HepG2 (cell line): ENCODE measurements at regions not wholly inside any gene's neighbourhood (a gene's known extent, or its start where the extent isn't known, plus 50 kb on each side); places are given as distances from the start of the nearest gene placed in this dataset.

Source experiments
- AKAP8 ChIP-seq: sonication (generic); formaldehyde crosslinking; IDR thresholded peaks from 2 replicates; pipeline ENCODE4 v1.5.1; 2020; ENCODE audit warnings: mild to moderate bottlenecking, missing genetic modification reagents
- ARID2 ChIP-seq: sonication (generic); formaldehyde crosslinking; IDR thresholded peaks from 2 replicates; pipeline ENCODE4 v1.8.1; 2022; ENCODE audit warnings: mild to moderate bottlenecking, missing genetic modification reagents, borderline replicate concordance
- CBFB ChIP-seq: sonication (generic); formaldehyde crosslinking; IDR thresholded peaks from 2 replicates; pipeline ENCODE4 v1.4.0; 2020; ENCODE audit warnings: missing genetic modification reagents
- CENPX ChIP-seq: sonication (generic); formaldehyde crosslinking; IDR thresholded peaks from 2 replicates; pipeline ENCODE4 v1.9.0; 2021; ENCODE audit warnings: mild to moderate bottlenecking, missing genetic modification reagents, moderate library complexity
- E2F2 ChIP-seq: sonication (generic); formaldehyde crosslinking; IDR thresholded peaks from 2 replicates; pipeline ENCODE4 v1.4.0; 2020; ENCODE audit warnings: missing genetic modification reagents, borderline replicate concordance
- EZH2 ChIP-seq: conservative IDR thresholded peaks from 2 replicates; pipeline ENCODE4 v1.6.1; 2012; ENCODE audit warnings: mild to moderate bottlenecking, low read depth, low read length, moderate library complexity
- FOXK2 ChIP-seq: fragments of 450-650 bp; IDR thresholded peaks from 2 replicates; pipeline ENCODE4 v1.6.1; 2016
- FOXP4 ChIP-seq: sonication (generic); formaldehyde crosslinking; IDR thresholded peaks from 2 replicates; pipeline ENCODE4 v1.4.0; 2020; ENCODE audit warnings: missing genetic modification reagents
- GATA4 ChIP-seq: sonication (generic); IDR thresholded peaks from 2 replicates; pipeline ENCODE4 v1.6.1; 2016; ENCODE audit warnings: antibody characterized with exemption, low read depth, borderline replicate concordance
- HES4 ChIP-seq: sonication (generic); formaldehyde crosslinking; IDR thresholded peaks from 2 replicates; pipeline ENCODE4 v1.9.0; 2021; ENCODE audit warnings: mild to moderate bottlenecking, missing genetic modification reagents, borderline replicate concordance
- MTERF4 ChIP-seq: sonication (generic); formaldehyde crosslinking; IDR thresholded peaks from 2 replicates; pipeline ENCODE4 v1.8.0; 2023; ENCODE audit warnings: mild to moderate bottlenecking, missing genetic modification reagents
- NR3C1 ChIP-seq: sonication (generic); formaldehyde crosslinking; IDR thresholded peaks from 2 replicates; pipeline ENCODE4 v1.4.0; 2020; ENCODE audit warnings: missing genetic modification reagents
- PHF21A ChIP-seq: sonication (generic); formaldehyde crosslinking; IDR thresholded peaks from 2 replicates; pipeline ENCODE4 v1.5.0; 2020; ENCODE audit warnings: mild to moderate bottlenecking, missing genetic modification reagents
- PPARG ChIP-seq: conservative IDR thresholded peaks from 2 replicates; pipeline ENCODE4 v1.6.1; 2016; ENCODE audit warnings: missing biosample characterization, missing genetic modification reagents
- RCOR2 ChIP-seq: IDR thresholded peaks from 2 replicates; pipeline ENCODE4 v1.6.1; 2016; ENCODE audit warnings: missing biosample characterization, missing genetic modification reagents
- REPIN1 ChIP-seq: sonication (generic); formaldehyde crosslinking; IDR thresholded peaks from 2 replicates; pipeline ENCODE4 v1.8.0; 2022; ENCODE audit warnings: missing genetic modification reagents, low read depth, mild to moderate bottlenecking, borderline replicate concordance
- RFXAP ChIP-seq: sonication (generic); formaldehyde crosslinking; IDR thresholded peaks from 2 replicates; pipeline ENCODE4 v1.4.0; 2020; ENCODE audit warnings: missing genetic modification reagents, borderline replicate concordance
- RORA ChIP-seq: sonication (generic); formaldehyde crosslinking; IDR thresholded peaks from 2 replicates; pipeline ENCODE4 v1.5.0; 2020; ENCODE audit warnings: mild to moderate bottlenecking, missing genetic modification reagents, moderate library complexity
- TERF1 ChIP-seq: sonication (generic); formaldehyde crosslinking; IDR thresholded peaks from 2 replicates; pipeline ENCODE4 v1.8.0; 2022; ENCODE audit warnings: mild to moderate bottlenecking, missing genetic modification reagents, moderate library complexity
- ZBTB33 ChIP-seq: sonication (generic); formaldehyde crosslinking; IDR thresholded peaks from 2 replicates; pipeline ENCODE4 v1.4.0; 2020; ENCODE audit warnings: missing genetic modification reagents
- ZNF296 ChIP-seq: sonication (generic); formaldehyde crosslinking; conservative IDR thresholded peaks from 2 replicates; pipeline ENCODE4 v1.5.0; 2020; ENCODE audit warnings: mild to moderate bottlenecking, missing genetic modification reagents
- ZNF629 ChIP-seq: sonication (generic); formaldehyde crosslinking; conservative IDR thresholded peaks from 2 replicates; pipeline ENCODE4 v1.5.0; 2020; ENCODE audit warnings: missing genetic modification reagents
- ZNF777 ChIP-seq: sonication (generic); formaldehyde crosslinking; IDR thresholded peaks from 2 replicates; pipeline ENCODE4 v1.4.0; 2020; ENCODE audit warnings: missing genetic modification reagents

- no peak for TF ChIP-seq ZNF777 (CRISPR knock-in tag)
- no peak for TF ChIP-seq E2F2
- TF ChIP-seq CENPX (CRISPR knock-in tag) = no peak
- TF ChIP-seq NR3C1 = no peak
- TF ChIP-seq RFXAP (CRISPR knock-in tag) = peak; percentile 46; the same call in 1 of the 2 replicates
- TF ChIP-seq RORA (CRISPR knock-in tag) = 0 out of 2 replicates have a peak, but pooled peaks have one; percentile 67
- TF ChIP-seq AKAP8 (CRISPR knock-in tag) = no peak
- TF ChIP-seq FOXP4 = peak; percentile 95
- TF ChIP-seq ZNF629 (CRISPR knock-in tag) = peak; percentile 85
- peak; percentile 32; the same call in 1 of the 2 replicates for TF ChIP-seq CBFB (CRISPR knock-in tag)
- peak; percentile 83; the same call in 1 of the 2 replicates for TF ChIP-seq GATA4
- no peak for TF ChIP-seq TERF1 (CRISPR knock-in tag)
- TF ChIP-seq PPARG = peak; percentile 83
- no peak for TF ChIP-seq ZNF296 (CRISPR knock-in tag)
- no peak for TF ChIP-seq EZH2
- peak; percentile 89 for TF ChIP-seq RCOR2
- TF ChIP-seq REPIN1 = peak; percentile 90; the same call in 1 of the 2 replicates
- TF ChIP-seq ZBTB33 (CRISPR knock-in tag) = no peak
- TF ChIP-seq HES4 (CRISPR knock-in tag) = no peak
- peak; percentile 83 for TF ChIP-seq FOXK2
- TF ChIP-seq PHF21A (CRISPR knock-in tag) = peak; percentile 95
- no peak for TF ChIP-seq MTERF4 (CRISPR knock-in tag)
- no peak for TF ChIP-seq ARID2 (CRISPR knock-in tag)
Observed at GRCh38 chr3:187997946-187998561, 155.9 kb upstream of the LPP start (continued).
